Anterior cingulate cortex (tissue), 58 donors: ENCODE measurements at regions not wholly inside any gene's neighbourhood (a gene's known extent, or its start where the extent isn't known, plus 50 kb on each side); places are given as distances from the start of the nearest gene placed in this dataset.

Source experiments
- DNase-seq, 58 donors: peaks; one replicate each; lab custom pipeline; 2025; lab: John Stamatoyannopoulos, UW

DNA sequence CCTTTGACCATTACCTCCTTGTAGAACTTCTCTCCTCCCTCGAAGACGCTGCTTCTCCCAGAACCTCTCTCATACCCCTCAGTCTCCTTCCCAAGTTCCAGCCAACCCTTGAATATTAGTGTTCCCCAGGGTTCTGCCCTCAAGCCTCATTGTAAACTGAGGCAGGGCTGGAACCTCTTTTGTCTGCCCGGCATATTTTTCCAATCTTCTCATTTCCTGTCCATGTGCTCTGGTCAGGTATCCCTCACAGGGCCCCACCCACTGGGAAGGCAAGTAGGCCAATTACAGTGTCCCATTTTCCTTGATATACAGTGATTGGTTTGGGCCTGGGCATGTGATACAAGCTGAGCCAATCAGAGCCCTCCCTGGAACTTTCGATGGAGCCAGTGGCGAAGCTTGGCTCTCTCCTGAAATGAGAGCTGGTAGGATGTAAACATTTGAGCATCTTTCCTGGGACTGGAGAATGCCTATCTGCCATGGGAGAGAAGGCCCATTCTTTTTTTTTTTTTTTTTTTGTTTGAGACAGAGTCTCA is 57.1 kb upstream of the ID3 start:
- DNase-seq = no peak

GRCh38 chr1:23615852-23616251 is 56.6 kb upstream of the ID3 start:
- DNase-seq = no peak

DNA sequence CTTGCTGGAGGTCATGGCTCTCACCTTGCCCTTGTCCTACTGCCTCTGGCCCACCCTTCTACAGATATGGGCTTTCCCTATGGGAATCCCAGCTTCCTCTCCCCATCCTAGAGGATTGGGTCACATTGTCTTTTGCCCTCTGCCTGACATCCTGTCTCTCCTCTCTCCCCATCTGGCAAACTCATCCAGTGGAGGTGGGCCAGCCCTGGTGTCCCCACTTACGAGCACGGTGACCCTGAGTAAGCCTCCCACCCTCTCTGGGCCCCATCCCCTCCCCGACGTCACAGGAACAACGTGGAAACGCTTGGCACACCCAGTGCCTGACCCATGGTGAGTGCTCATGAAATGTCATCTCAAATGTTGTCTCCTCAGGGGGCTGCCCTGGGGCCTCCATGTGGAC is 56.1 kb upstream of the ID3 start:
- DNase-seq = no peak

GRCh38 chr1:23614032-23614660 is 54.8 kb upstream of the ID3 start:
- no peak for DNase-seq

DNA sequence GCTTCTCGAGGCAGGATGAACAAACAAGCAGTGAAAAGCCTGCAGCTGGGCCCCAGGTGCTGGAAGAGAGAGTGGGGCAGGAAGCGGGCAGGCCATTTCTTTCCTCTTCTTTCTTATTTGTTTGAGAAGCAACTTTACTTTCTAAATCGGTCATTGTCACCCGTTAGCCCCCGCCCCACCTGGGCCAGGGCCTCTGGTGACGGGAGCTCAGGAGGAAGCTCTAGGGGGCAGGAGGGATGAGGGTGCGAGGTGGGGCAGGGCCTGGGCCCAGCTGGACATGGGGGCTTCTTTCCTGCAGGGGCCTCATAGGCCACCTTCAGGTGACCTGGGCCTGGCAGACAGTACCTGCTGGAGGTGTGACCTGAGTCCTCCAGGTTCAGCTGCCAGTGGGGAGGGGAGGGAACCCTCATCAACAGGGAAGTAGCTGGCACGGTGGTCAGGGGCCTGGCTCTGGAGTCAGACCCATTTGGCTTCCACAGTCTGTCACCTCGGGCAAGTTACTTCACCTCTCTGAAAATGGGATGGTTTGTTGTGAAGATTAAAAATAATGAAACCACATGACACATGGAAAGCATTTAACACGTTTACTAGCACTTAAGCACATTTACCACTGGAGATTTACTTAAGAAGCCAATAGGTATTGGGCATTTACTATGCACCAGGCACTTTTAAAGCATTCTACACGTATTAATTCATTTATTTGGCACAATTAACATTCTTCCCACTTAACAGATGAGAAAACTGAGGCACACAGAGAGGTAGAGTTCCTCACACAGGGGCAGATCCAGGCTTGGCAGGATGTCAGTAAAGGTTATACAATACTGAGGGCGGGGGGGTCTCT is 54.1 kb upstream of the ID3 start:
- DNase-seq = no peak

- DNase-seq = no peak
Observed at GRCh38 chr1:23611601-23612327, 52.5 kb upstream of the ID3 start.

GRCh38 chr1:23610677-23611076 is 51.4 kb upstream of the ID3 start:
- no peak for DNase-seq

DNA sequence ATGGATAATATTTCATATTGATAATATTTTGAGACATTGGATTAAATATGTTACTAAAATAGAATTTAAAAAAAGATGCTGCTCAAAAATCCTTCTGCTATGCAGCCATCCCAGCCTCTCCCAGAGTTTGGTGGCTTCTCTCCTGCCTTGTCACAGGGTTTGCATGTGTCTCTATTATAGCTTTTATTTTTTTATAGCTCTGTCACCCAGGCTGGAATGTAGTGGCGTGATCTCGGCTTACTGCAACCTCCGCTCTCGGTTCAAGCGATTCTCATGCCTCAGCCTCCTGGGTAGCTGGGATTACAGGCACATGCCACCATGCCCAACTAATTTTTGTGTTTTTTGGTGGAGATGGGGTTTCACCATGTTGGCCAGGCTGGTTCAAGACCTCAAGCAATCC is 50.7 kb upstream of the ID3 start:
- DNase-seq = no peak
